ENCODE measurements at regions not wholly inside any gene's neighbourhood (a gene's known extent, or its start where the extent isn't known, plus 50 kb on each side); places are given as distances from the start of the nearest gene placed in this dataset.
A peak's percentile ranks its signal among the peaks of the same experiment; 100 is the strongest.

- no peak for DNase-seq
- intact Hi-C loops (cut with DNase I) = loop anchor here (5.0 kb wide), 1 partner anchor 77 kb away; no protein-coding TSS in a partner anchor
Measured at GRCh38 chr1:212554401-212554800, 54.2 kb upstream of the ATF3 start.

GRCh38 chr1:212555426-212555825 lies 53.1 kb upstream of the ATF3 start:
- no peak for DNase-seq
- intact Hi-C loops (cut with DNase I) = no loop called here

GRCh38 chr1:212556822-212557549 lies 51.6 kb upstream of the ATF3 start:
- no peak for DNase-seq
- intact Hi-C loops (cut with DNase I) = no loop called here

GRCh38 chr1:212557739-212558692 lies 50.5 kb upstream of the ATF3 start:
- intact Hi-C loops (cut with DNase I) = no loop called here
- peak in 37 of 42 donors; percentile 14 to 79 (median 56) for DNase-seq

- DNase-seq = peak; percentile 84 to 96 (median 92)
- intact Hi-C loops (cut with DNase I) = loop anchor here (1.0 kb wide), 1 partner anchor 49 kb away; the partner anchor contains the start of gene ATF3
Measured at GRCh38 chr1:212558693-212559480, 49.7 kb upstream of the ATF3 start.
